ENCODE measurements at regions not wholly inside any gene's neighbourhood (a gene's known extent, or its start where the extent isn't known, plus 50 kb on each side); places are given as distances from the start of the nearest gene placed in this dataset.
"Not testable (repeated sequence)": the region's sequence is repeated elsewhere in the genome, so short reads cannot be mapped to it uniquely, and the experiment has no call there.

DNA sequence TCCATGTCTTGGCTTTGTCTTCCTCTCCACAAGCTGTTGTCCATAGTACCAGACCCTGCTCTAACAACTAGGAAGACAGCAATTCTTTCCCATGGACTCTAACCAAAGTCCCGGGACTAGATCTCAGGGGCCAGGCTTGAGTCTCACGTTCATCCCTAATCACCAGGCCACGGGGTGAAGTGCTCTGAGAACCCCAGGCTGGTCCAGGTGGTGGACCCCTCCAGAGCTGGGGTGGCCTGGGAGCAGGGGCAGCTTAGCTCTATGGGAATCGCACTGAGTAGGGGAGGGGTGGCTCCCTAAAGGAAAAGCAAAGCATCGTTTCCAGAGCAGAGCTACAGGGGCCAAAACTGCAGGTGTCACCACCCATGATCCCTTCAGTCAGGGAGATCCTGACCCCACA lies 150.9 kb downstream of the TPRA1 start:
- peaks cover 0 to 1% (median 0%) of the 10 kb centered on the region in 7 donors for H3K9me3 Mint-ChIP-seq
- no peak for DNase-seq
- Histone ChIP-seq H3K9me3 (ENCODE audit: control insufficient read depth in 2 of 2, low read length in 2 of 2) (no peaks in the 10 kb centered on the region), H3K27me3 (ENCODE audit: control insufficient read depth, insufficient read depth, low read length) (no peaks in the 10 kb centered on the region), H3K4me1 (ENCODE audit: control insufficient read depth, insufficient read depth, low read length, poor library complexity, severe bottlenecking) (no peaks in the 10 kb centered on the region), H3K4me3 (ENCODE audit: low read depth, low read length) (no peak overlapping the region), H3K36me3 (ENCODE audit: control insufficient read depth, insufficient read depth, low read length) (no peaks in the 10 kb centered on the region), H3K27ac (ENCODE audit: insufficient read depth, low read length, poor library complexity, severe bottlenecking) (no peak overlapping the region)
- H3K4me1 Mint-ChIP-seq: no peaks in the 10 kb centered on the region
- no peak for ATAC-seq (ENCODE audit: low read depth in 2 of 2)
- no peaks in the 10 kb centered on the region for H3K27me3 Mint-ChIP-seq
- no peak overlapping the region for H3K27ac Mint-ChIP-seq
- no peak overlapping the region for H3K4me3 Mint-ChIP-seq
- no peaks in the 10 kb centered on the region for H3K36me3 Mint-ChIP-seq

DNA sequence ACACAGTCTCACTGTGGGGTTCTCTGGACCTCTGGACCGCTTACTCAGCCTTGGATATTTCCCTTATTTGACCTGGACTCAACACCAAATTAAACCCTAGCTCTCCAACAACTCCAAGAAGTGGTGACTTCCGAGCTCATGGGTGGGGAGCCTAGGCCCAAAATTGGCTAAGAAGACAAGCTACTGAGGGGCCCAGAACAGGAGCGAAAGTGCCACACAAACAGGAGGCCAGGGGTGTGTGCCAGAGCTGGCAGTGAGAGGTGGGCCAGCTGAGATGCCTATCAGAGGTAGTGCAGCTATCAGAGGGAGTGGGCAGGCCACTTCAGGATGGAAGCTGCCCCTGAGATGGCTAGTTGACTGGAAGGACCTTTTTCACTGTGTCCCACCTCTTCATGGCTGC lies 151.1 kb upstream of the PRR20G start:
- Histone ChIP-seq H3K9me3 (ENCODE audit: control insufficient read depth in 2 of 2, low read length in 2 of 2) (no peaks in the 10 kb centered on the region), H3K27ac (ENCODE audit: insufficient read depth, low read length, poor library complexity, severe bottlenecking) (no peak overlapping the region), H3K4me1 (ENCODE audit: control insufficient read depth, insufficient read depth, low read length, poor library complexity, severe bottlenecking) (no peaks in the 10 kb centered on the region), H3K36me3 (ENCODE audit: control insufficient read depth, insufficient read depth, low read length) (no peaks in the 10 kb centered on the region), H3K4me3 (ENCODE audit: low read depth, low read length) (no peak overlapping the region), H3K27me3 (ENCODE audit: control insufficient read depth, insufficient read depth, low read length) (no peaks in the 10 kb centered on the region)
- H3K9me3 Mint-ChIP-seq: peaks cover 0 to 1% (median 0%) of the 10 kb centered on the region in 7 donors
- no peak for DNase-seq
- H3K4me3 Mint-ChIP-seq: no peak overlapping the region
- ATAC-seq (ENCODE audit: low read depth in 2 of 2): no peak
- no peak overlapping the region for H3K27ac Mint-ChIP-seq
- H3K4me1 Mint-ChIP-seq: no peaks in the 10 kb centered on the region
- no peaks in the 10 kb centered on the region for H3K27me3 Mint-ChIP-seq
- no peaks in the 10 kb centered on the region for H3K36me3 Mint-ChIP-seq

DNA sequence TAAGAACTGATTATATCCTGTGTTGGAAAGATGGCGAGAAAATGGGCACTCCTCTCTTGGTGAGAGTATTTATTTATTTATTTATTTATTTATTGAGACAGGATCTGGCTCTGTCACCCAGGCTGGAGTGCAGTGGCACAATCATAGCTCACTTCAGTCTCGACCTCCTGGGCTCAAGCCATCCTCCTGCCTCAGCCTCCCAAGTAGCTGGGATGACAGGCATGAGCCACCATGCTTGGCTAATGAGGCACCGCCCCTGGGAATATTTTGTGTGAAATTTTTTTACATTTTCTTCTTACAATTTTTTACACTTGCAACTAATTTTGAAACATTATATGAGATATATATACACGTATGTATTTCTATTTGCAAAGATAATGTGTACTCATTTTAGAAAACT lies 150.5 kb upstream of the PRR20G start:
- no peaks in the 10 kb centered on the region for H3K36me3 Mint-ChIP-seq
- no peaks in the 10 kb centered on the region for H3K4me1 Mint-ChIP-seq
- no peaks in the 10 kb centered on the region for H3K27me3 Mint-ChIP-seq
- Histone ChIP-seq H3K27me3 (ENCODE audit: control insufficient read depth, insufficient read depth, low read length) (no peaks in the 10 kb centered on the region), H3K4me1 (ENCODE audit: control insufficient read depth, insufficient read depth, low read length, poor library complexity, severe bottlenecking) (no peaks in the 10 kb centered on the region), H3K9me3 (ENCODE audit: control insufficient read depth in 2 of 2, low read length in 2 of 2) (no peaks in the 10 kb centered on the region), H3K36me3 (ENCODE audit: control insufficient read depth, insufficient read depth, low read length) (no peaks in the 10 kb centered on the region), H3K4me3 (ENCODE audit: low read depth, low read length) (no peak overlapping the region), H3K27ac (ENCODE audit: insufficient read depth, low read length, poor library complexity, severe bottlenecking) (no peak overlapping the region)
- H3K4me3 Mint-ChIP-seq: no peak overlapping the region
- H3K9me3 Mint-ChIP-seq: peaks cover 0 to 1% (median 0%) of the 10 kb centered on the region in 7 donors
- DNase-seq: no peak
- no peak for ATAC-seq (ENCODE audit: low read depth in 2 of 2)
- H3K27ac Mint-ChIP-seq: no peak overlapping the region

DNA sequence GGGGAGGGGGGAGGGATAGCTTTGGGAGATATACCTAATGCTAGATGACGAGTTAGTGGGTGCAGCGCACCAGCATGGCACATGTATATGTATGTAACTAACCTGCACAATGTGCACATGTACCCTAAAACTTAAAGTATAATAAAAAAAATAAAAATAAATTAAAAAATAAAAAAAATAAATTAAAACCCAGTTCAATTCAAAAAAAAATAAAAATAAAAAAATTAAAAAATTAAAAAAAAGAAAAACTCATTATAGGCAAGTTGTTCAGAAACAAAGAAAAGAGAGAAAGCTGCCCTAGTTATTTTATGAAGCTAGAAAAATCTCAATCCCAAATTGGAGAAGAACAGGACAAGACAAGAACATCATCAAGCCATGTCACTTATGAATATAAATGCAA lies 147.5 kb upstream of the PRR20G start:
- H3K27ac ChIP-seq (ENCODE audit: insufficient read depth, low read length, poor library complexity, severe bottlenecking); H3K36me3 ChIP-seq (ENCODE audit: control insufficient read depth, insufficient read depth, low read length); DNase-seq; H3K27me3 ChIP-seq (ENCODE audit: control insufficient read depth, insufficient read depth, low read length); H3K9me3 Mint-ChIP-seq; H3K36me3 Mint-ChIP-seq; H3K4me1 Mint-ChIP-seq; H3K9me3 ChIP-seq (ENCODE audit: control insufficient read depth in 2 of 2, low read length in 2 of 2); H3K4me3 ChIP-seq (ENCODE audit: low read depth, low read length); H3K4me1 ChIP-seq (ENCODE audit: control insufficient read depth, insufficient read depth, low read length, poor library complexity, severe bottlenecking); ATAC-seq (ENCODE audit: low read depth in 2 of 2); H3K4me3 Mint-ChIP-seq; H3K27ac Mint-ChIP-seq; H3K27me3 Mint-ChIP-seq: not testable (repeated sequence)

DNA sequence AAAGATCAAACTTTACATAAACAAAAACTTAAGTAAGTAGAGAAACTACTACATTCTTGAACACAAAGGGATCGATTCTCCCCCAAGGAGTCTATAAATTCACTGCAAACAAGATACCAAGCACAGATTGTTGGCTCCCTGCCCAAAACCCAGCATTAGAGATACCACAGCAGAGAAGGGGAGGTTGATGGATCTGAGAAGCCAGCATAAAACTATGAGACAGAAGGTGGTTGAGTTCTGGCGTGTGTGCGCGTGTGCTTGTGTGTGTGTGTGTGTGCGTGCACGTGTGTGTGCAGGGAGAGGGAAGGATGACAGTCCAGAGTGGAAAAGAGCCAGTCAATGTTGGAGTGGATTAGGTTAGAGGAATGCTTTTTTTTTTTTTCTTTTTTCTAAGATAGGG lies 143.2 kb upstream of the PRR20G start:
- H3K36me3 ChIP-seq (ENCODE audit: control insufficient read depth, insufficient read depth, low read length): no peaks in the 10 kb centered on the region
- H3K9me3 ChIP-seq (ENCODE audit: control insufficient read depth in 2 of 2, low read length in 2 of 2): no peaks in the 10 kb centered on the region
- Mint-ChIP-seq H3K4me3 (no peak overlapping the region), H3K27ac (no peak overlapping the region), H3K27me3 (peaks cover 18% of the 10 kb centered on the region), H3K9me3 (peaks cover 0 to 2% (median 0%) of the 10 kb centered on the region in 7 donors), H3K4me1 (no peaks in the 10 kb centered on the region), H3K36me3 (no peaks in the 10 kb centered on the region)
- H3K27me3 ChIP-seq (ENCODE audit: control insufficient read depth, insufficient read depth, low read length): peaks cover 1% of the 10 kb centered on the region
- H3K27ac ChIP-seq (ENCODE audit: insufficient read depth, low read length, poor library complexity, severe bottlenecking): no peak overlapping the region
- DNase-seq: no peak
- H3K4me3 ChIP-seq (ENCODE audit: low read depth, low read length): no peak overlapping the region
- ATAC-seq (ENCODE audit: low read depth in 2 of 2): no peak
- H3K4me1 ChIP-seq (ENCODE audit: control insufficient read depth, insufficient read depth, low read length, poor library complexity, severe bottlenecking): no peaks in the 10 kb centered on the region

DNA sequence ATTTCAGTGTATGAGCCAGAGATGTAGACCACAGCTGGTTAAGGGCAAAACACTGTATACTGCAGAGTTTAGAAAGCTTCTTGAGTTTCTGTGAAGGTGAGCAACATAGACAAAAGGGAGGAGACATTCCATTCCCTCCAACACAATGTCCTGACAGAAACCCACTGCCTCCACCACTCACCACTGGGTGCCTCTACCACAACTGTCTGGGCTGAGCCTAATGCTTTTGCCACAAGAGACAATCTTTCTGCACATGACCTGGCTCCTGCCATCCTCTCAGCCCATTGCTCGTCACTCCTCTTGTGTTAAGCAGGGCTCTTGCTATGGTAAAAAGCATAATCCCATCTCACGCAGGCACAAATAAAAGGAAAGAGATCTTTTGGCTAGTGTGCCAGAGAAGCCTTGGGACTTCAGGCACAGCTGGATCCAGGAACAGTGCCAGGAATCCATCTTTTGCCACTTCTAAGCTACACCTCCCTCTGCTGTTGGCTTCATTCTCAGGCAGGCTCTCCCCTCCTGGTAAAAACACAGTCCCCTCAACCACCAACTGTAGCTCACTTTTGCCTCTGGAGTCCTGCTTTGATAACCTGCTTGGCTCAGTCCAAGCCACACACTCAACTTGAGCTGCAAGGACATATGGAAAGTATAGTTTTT lies 140.6 kb upstream of the PRR20G start:
- Histone ChIP-seq H3K36me3 (ENCODE audit: control insufficient read depth, insufficient read depth, low read length) (no peaks in the 10 kb centered on the region), H3K4me3 (ENCODE audit: low read depth, low read length) (no peak overlapping the region), H3K27me3 (ENCODE audit: control insufficient read depth, insufficient read depth, low read length) (peaks cover 1% of the 10 kb centered on the region), H3K27ac (ENCODE audit: insufficient read depth, low read length, poor library complexity, severe bottlenecking) (no peak overlapping the region), H3K4me1 (ENCODE audit: control insufficient read depth, insufficient read depth, low read length, poor library complexity, severe bottlenecking) (no peaks in the 10 kb centered on the region), H3K9me3 (ENCODE audit: control insufficient read depth in 2 of 2, low read length in 2 of 2) (no peaks in the 10 kb centered on the region)
- H3K4me3 Mint-ChIP-seq: no peak overlapping the region
- peaks cover 18% of the 10 kb centered on the region for H3K27me3 Mint-ChIP-seq
- DNase-seq (no peak), ATAC-seq (ENCODE audit: low read depth in 2 of 2) (no peak)
- H3K27ac Mint-ChIP-seq: peak overlapping the region in 1 of 3 donors; percentile 74
- no peaks in the 10 kb centered on the region for H3K36me3 Mint-ChIP-seq
- peaks cover 0 to 2% (median 0%) of the 10 kb centered on the region in 7 donors for H3K9me3 Mint-ChIP-seq
- no peaks in the 10 kb centered on the region for H3K4me1 Mint-ChIP-seq

DNA sequence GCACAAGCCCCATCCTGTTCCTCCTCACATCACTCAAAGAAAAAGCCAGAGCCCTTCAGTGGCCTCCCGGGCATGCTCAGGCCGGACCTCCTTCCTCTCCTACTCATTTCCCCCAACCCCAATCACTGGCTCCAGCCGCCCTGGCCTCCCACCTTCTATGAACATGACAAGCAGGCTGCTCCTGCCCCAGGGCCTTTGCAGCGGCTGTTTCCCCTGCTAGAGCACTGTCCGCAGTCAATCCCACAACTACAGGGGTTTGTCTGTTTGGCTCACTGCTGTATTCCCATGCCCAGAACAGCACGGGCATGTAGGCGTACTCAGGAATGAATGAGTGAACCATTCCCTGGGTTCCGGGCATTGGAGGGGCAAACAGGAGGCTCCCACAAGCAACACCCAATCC lies 139.8 kb upstream of the PRR20G start:
- Histone ChIP-seq H3K27ac (ENCODE audit: insufficient read depth, low read length, poor library complexity, severe bottlenecking) (no peak overlapping the region), H3K27me3 (ENCODE audit: control insufficient read depth, insufficient read depth, low read length) (peaks cover 1% of the 10 kb centered on the region), H3K4me1 (ENCODE audit: control insufficient read depth, insufficient read depth, low read length, poor library complexity, severe bottlenecking) (no peaks in the 10 kb centered on the region), H3K36me3 (ENCODE audit: control insufficient read depth, insufficient read depth, low read length) (no peaks in the 10 kb centered on the region), H3K9me3 (ENCODE audit: control insufficient read depth in 2 of 2, low read length in 2 of 2) (no peaks in the 10 kb centered on the region), H3K4me3 (ENCODE audit: low read depth, low read length) (no peak overlapping the region)
- H3K4me3 Mint-ChIP-seq: no peak overlapping the region
- H3K27ac Mint-ChIP-seq: no peak overlapping the region
- ATAC-seq (ENCODE audit: low read depth in 2 of 2): no peak
- no peaks in the 10 kb centered on the region for H3K36me3 Mint-ChIP-seq
- H3K9me3 Mint-ChIP-seq: peaks cover 0 to 2% (median 0%) of the 10 kb centered on the region in 7 donors
- DNase-seq: no peak
- H3K4me1 Mint-ChIP-seq: no peaks in the 10 kb centered on the region
- H3K27me3 Mint-ChIP-seq: peaks cover 18% of the 10 kb centered on the region

DNA sequence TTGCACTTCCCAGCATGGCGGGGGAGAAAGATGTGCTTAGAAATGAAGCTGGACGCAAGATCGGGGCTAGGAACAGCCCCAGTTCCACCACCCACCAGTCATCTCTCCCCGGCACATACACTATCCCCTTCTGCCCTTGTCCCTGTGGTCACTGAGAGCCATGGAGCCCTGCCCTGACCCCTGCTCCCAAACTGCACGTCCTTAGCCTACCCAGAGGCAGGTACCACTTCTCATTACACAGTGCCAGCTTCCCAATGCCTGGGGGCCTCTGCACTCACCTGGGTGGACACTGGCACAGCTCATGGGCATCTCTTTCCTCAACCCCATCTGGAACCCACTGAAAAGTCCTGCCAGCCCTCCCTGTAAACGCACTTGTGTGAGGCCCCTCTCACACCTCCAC lies 139.3 kb upstream of the PRR20G start:
- Histone ChIP-seq H3K9me3 (ENCODE audit: control insufficient read depth in 2 of 2, low read length in 2 of 2) (no peaks in the 10 kb centered on the region), H3K27me3 (ENCODE audit: control insufficient read depth, insufficient read depth, low read length) (peaks cover 1% of the 10 kb centered on the region), H3K4me1 (ENCODE audit: control insufficient read depth, insufficient read depth, low read length, poor library complexity, severe bottlenecking) (no peaks in the 10 kb centered on the region), H3K27ac (ENCODE audit: insufficient read depth, low read length, poor library complexity, severe bottlenecking) (no peak overlapping the region), H3K36me3 (ENCODE audit: control insufficient read depth, insufficient read depth, low read length) (no peaks in the 10 kb centered on the region), H3K4me3 (ENCODE audit: low read depth, low read length) (no peak overlapping the region)
- Mint-ChIP-seq H3K36me3 (no peaks in the 10 kb centered on the region), H3K27me3 (peaks cover 18% of the 10 kb centered on the region), H3K4me3 (no peak overlapping the region), H3K4me1 (no peaks in the 10 kb centered on the region), H3K9me3 (peaks cover 0 to 2% (median 0%) of the 10 kb centered on the region in 7 donors), H3K27ac (no peak overlapping the region)
- ATAC-seq (ENCODE audit: low read depth in 2 of 2) (no peak), DNase-seq (no peak)

Measured in CD4-positive, CD25-positive, alpha-beta regulatory T cell (primary cell).